BLaER1 treated with 17β-estradiol and CSF1 and Interleukin-3, amounts not matched to agents 10 nM and 100 nM (cell line): ENCODE measurements at regions not wholly inside any gene's neighbourhood (a gene's known extent, or its start where the extent isn't known, plus 50 kb on each side); places are given as distances from the start of the nearest gene placed in this dataset.

Experiments used
- H3K27ac ChIP-seq, 11 experiments: shearing (Covaris generic); formaldehyde crosslinking; 2 replicates each; pipeline ENCODE4 v1.8.1; 2022
- H3K27me3 ChIP-seq, 11 experiments: shearing (Covaris generic); formaldehyde crosslinking; 2 replicates each; pipeline ENCODE4 v1.8.1; 2022
- H3K36me3 ChIP-seq, 11 experiments: shearing (Covaris generic); formaldehyde crosslinking; 2 replicates each; pipeline ENCODE4 v1.8.1; 2022
- H3K4me1 ChIP-seq, 10 experiments: shearing (Covaris generic); formaldehyde crosslinking; 2 replicates each; pipeline ENCODE4 v1.8.1; 2022
- H3K4me2 ChIP-seq, 11 experiments: shearing (Covaris generic); formaldehyde crosslinking; 2 replicates each; pipeline ENCODE4 v1.8.1; 2022
- H3K4me3 ChIP-seq, 10 experiments: shearing (Covaris generic); formaldehyde crosslinking; 2 replicates each; pipeline ENCODE4 v1.8.1; 2022
- H3K9ac ChIP-seq, 11 experiments: shearing (Covaris generic); formaldehyde crosslinking; 2 replicates each; pipeline ENCODE4 v1.8.1; 2022
- H3K9me3 ChIP-seq, 11 experiments: shearing (Covaris generic); formaldehyde crosslinking; replicated peaks in 1 of 11; 2 replicates each; pipeline ENCODE4 v1.8.1; 2022
- H4K20me1 ChIP-seq, 11 experiments: shearing (Covaris generic); formaldehyde crosslinking; 2 replicates each; pipeline ENCODE4 v1.8.1; 2022
- Cebpa-rat ChIP-seq, 11 experiments: shearing (Covaris generic); IDR thresholded peaks; 2 replicates each; pipeline ENCODE4 v1.8.1; 2022

GRCh38 chr9:78674874-78675273 lies 377.9 kb downstream of the PSAT1 start:
- TF ChIP-seq Cebpa-rat (IDR thresholded peaks at IDR 0.05) = no peak
- H4K20me1 ChIP-seq = no peaks in the 10 kb centered on the region
- H3K4me3 ChIP-seq = no peak overlapping the region
- no peaks in the 10 kb centered on the region for H3K9me3 ChIP-seq
- H3K4me2 ChIP-seq = no peak overlapping the region
- no peaks in the 10 kb centered on the region for H3K27me3 ChIP-seq
- no peak overlapping the region for H3K27ac ChIP-seq
- H3K36me3 ChIP-seq = no peaks in the 10 kb centered on the region
- H3K9ac ChIP-seq = no peak overlapping the region
- no peaks in the 10 kb centered on the region for H3K4me1 ChIP-seq

- H3K27ac ChIP-seq = no peak overlapping the region
- no peak for TF ChIP-seq Cebpa-rat (IDR thresholded peaks at IDR 0.05)
- H3K4me3 ChIP-seq = no peak overlapping the region
- no peaks in the 10 kb centered on the region for H3K4me1 ChIP-seq
- H3K36me3 ChIP-seq = no peaks in the 10 kb centered on the region
- no peak overlapping the region for H3K4me2 ChIP-seq
- no peaks in the 10 kb centered on the region for H4K20me1 ChIP-seq
- H3K9me3 ChIP-seq = no peaks in the 10 kb centered on the region
- H3K9ac ChIP-seq = no peak overlapping the region
- H3K27me3 ChIP-seq = no peaks in the 10 kb centered on the region
Observed at GRCh38 chr9:78676009-78676408, 379.1 kb downstream of the PSAT1 start.

- H3K4me3 ChIP-seq = no peak overlapping the region
- H4K20me1 ChIP-seq = no peaks in the 10 kb centered on the region
- TF ChIP-seq Cebpa-rat (IDR thresholded peaks at IDR 0.05) = no peak
- H3K27me3 ChIP-seq = no peaks in the 10 kb centered on the region
- H3K27ac ChIP-seq = no peak overlapping the region
- H3K4me2 ChIP-seq = no peak overlapping the region
- H3K9ac ChIP-seq = no peak overlapping the region
- no peaks in the 10 kb centered on the region for H3K9me3 ChIP-seq
- no peaks in the 10 kb centered on the region for H3K4me1 ChIP-seq
- H3K36me3 ChIP-seq = no peaks in the 10 kb centered on the region
Observed at GRCh38 chr9:78676623-78677022, 379.7 kb downstream of the PSAT1 start.

- Histone ChIP-seq H3K4me3 (no peak overlapping the region), H3K4me2 (no peak overlapping the region), H3K9ac (no peak overlapping the region), H4K20me1 (no peaks in the 10 kb centered on the region), H3K27me3 (no peaks in the 10 kb centered on the region), H3K4me1 (no peaks in the 10 kb centered on the region), H3K9me3 (no peaks in the 10 kb centered on the region), H3K27ac (no peak overlapping the region), H3K36me3 (no peaks in the 10 kb centered on the region)
- no peak for TF ChIP-seq Cebpa-rat (IDR thresholded peaks at IDR 0.05)
Observed at GRCh38 chr9:78677326-78677725, 380.4 kb downstream of the PSAT1 start.

- no peak overlapping the region for H3K4me2 ChIP-seq
- H4K20me1 ChIP-seq = no peaks in the 10 kb centered on the region
- H3K4me3 ChIP-seq = no peak overlapping the region
- no peaks in the 10 kb centered on the region for H3K4me1 ChIP-seq
- H3K9ac ChIP-seq = no peak overlapping the region
- H3K27ac ChIP-seq = no peak overlapping the region
- H3K27me3 ChIP-seq = no peaks in the 10 kb centered on the region
- H3K9me3 ChIP-seq = no peaks in the 10 kb centered on the region
- H3K36me3 ChIP-seq = no peaks in the 10 kb centered on the region
- no peak for TF ChIP-seq Cebpa-rat (IDR thresholded peaks at IDR 0.05)
Observed at GRCh38 chr9:78678877-78679276, 382.0 kb downstream of the PSAT1 start.

GRCh38 chr9:78680196-78680595 lies 383.3 kb downstream of the PSAT1 start:
- Histone ChIP-seq H3K27me3 (no peaks in the 10 kb centered on the region), H3K9me3 (no peaks in the 10 kb centered on the region), H4K20me1 (no peaks in the 10 kb centered on the region), H3K4me2 (no peak overlapping the region), H3K36me3 (no peaks in the 10 kb centered on the region), H3K4me1 (no peaks in the 10 kb centered on the region), H3K9ac (no peak overlapping the region), H3K27ac (no peak overlapping the region), H3K4me3 (no peak overlapping the region)
- TF ChIP-seq Cebpa-rat (IDR thresholded peaks at IDR 0.05) = no peak

GRCh38 chr9:78682216-78682615 lies 385.3 kb downstream of the PSAT1 start:
- H3K4me2 ChIP-seq = no peak overlapping the region
- no peak for TF ChIP-seq Cebpa-rat (IDR thresholded peaks at IDR 0.05)
- no peak overlapping the region for H3K27ac ChIP-seq
- H4K20me1 ChIP-seq = no peaks in the 10 kb centered on the region
- no peaks in the 10 kb centered on the region for H3K9me3 ChIP-seq
- H3K4me1 ChIP-seq = no peaks in the 10 kb centered on the region
- no peaks in the 10 kb centered on the region for H3K27me3 ChIP-seq
- no peak overlapping the region for H3K9ac ChIP-seq
- no peak overlapping the region for H3K4me3 ChIP-seq
- H3K36me3 ChIP-seq = no peaks in the 10 kb centered on the region

GRCh38 chr9:78685471-78685870 lies 388.5 kb downstream of the PSAT1 start:
- H3K9me3 ChIP-seq = no peaks in the 10 kb centered on the region
- no peak overlapping the region for H3K9ac ChIP-seq
- H3K4me1 ChIP-seq = no peaks in the 10 kb centered on the region
- no peak for TF ChIP-seq Cebpa-rat (IDR thresholded peaks at IDR 0.05)
- no peaks in the 10 kb centered on the region for H3K36me3 ChIP-seq
- H3K27ac ChIP-seq = no peak overlapping the region
- no peak overlapping the region for H3K4me3 ChIP-seq
- no peak overlapping the region for H3K4me2 ChIP-seq
- no peaks in the 10 kb centered on the region for H4K20me1 ChIP-seq
- H3K27me3 ChIP-seq = no peaks in the 10 kb centered on the region

- Histone ChIP-seq H3K27me3 (no peaks in the 10 kb centered on the region), H3K4me1 (peaks cover 0 to 12% (median 6%) of the 10 kb centered on the region in 10 experiments; a peak in 13 of 20 replicates), H3K9me3 (no peaks in the 10 kb centered on the region), H3K4me2 (no peak overlapping the region), H3K4me3 (no peak overlapping the region), H4K20me1 (no peaks in the 10 kb centered on the region), H3K27ac (no peak overlapping the region), H3K36me3 (no peaks in the 10 kb centered on the region), H3K9ac (no peak overlapping the region)
- no peak for TF ChIP-seq Cebpa-rat (IDR thresholded peaks at IDR 0.05)
Observed at GRCh38 chr9:78688796-78689195, 391.9 kb downstream of the PSAT1 start.

- Histone ChIP-seq H3K4me3 (no peak overlapping the region), H3K36me3 (no peaks in the 10 kb centered on the region), H3K27me3 (no peaks in the 10 kb centered on the region), H3K4me2 (no peak overlapping the region), H4K20me1 (no peaks in the 10 kb centered on the region), H3K4me1 (peaks cover 13 to 26% (median 19%) of the 10 kb centered on the region in 10 experiments; a peak in 19 of 20 replicates), H3K9ac (no peak overlapping the region), H3K9me3 (0 out of 22 replicates have a peak, but pooled peaks cover 0 to 2% (median 0%) of the 10 kb centered on the region in 11 experiments), H3K27ac (no peak overlapping the region)
- TF ChIP-seq Cebpa-rat (IDR thresholded peaks at IDR 0.05) = no peak
Observed at GRCh38 chr9:78691542-78691941, 394.6 kb downstream of the PSAT1 start.
